ENCODE measurements at regions not wholly inside any gene's neighbourhood (a gene's known extent, or its start where the extent isn't known, plus 50 kb on each side); places are given as distances from the start of the nearest gene placed in this dataset.

GRCh38 chr12:22866406-22866805 lies 241.4 kb downstream of the ETNK1 start:
- H3K27ac ChIP-seq (ENCODE audit: low read depth, low read length, poor library complexity, severe bottlenecking), result no peak overlapping the region
- no peak overlapping the region for H3K4me2 ChIP-seq (ENCODE audit: low read length)
- no peaks in the 10 kb centered on the region for H3K4me1 ChIP-seq (ENCODE audit: insufficient read depth, low read length, poor library complexity, severe bottlenecking)
- H3K4me3 ChIP-seq (ENCODE audit: low read depth, low read length, poor library complexity, severe bottlenecking), result no peak overlapping the region
- no TSS peak for BruUV-seq (replicated peaks)
- CTCF ChIA-PET (ENCODE audit: unreplicated experiment), result no interaction called here
- intact Hi-C loops (cut with micrococcal nuclease; ENCODE audit: unreplicated experiment), result no loop called here
- no peaks in the 10 kb centered on the region for H3K9me3 ChIP-seq (ENCODE audit: low read length)
- H2AFZ ChIP-seq (ENCODE audit: low read length), result no peak overlapping the region
- H3K9me2 ChIP-seq (ENCODE audit: insufficient read depth, low read length), result no peaks in the 10 kb centered on the region; the same call in 1 of the 2 replicates
- DNase-seq (ENCODE audit: low spot score), result no peak
- H4K20me1 ChIP-seq (ENCODE audit: insufficient read depth, low read length), result no peaks in the 10 kb centered on the region
- no peaks in the 10 kb centered on the region for H3K79me2 ChIP-seq (ENCODE audit: insufficient read depth, low read depth, low read length)
- POLR2A ChIA-PET, result no interaction called here
- H3K36me3 ChIP-seq (ENCODE audit: insufficient read depth, low read length), result no peaks in the 10 kb centered on the region
- TF ChIP-seq EZH2phosphoT487 (IDR thresholded peaks at IDR 0.05; ENCODE audit: borderline replicate concordance, low read depth, low read length), result no peak
- no peak for TF ChIP-seq CTCF (conservative IDR thresholded peaks at IDR 0.05; ENCODE audit: low read length)

GRCh38 chr12:22874151-22874550 lies 249.2 kb downstream of the ETNK1 start:
- Histone ChIP-seq H3K36me3 (ENCODE audit: insufficient read depth, low read length) (no peaks in the 10 kb centered on the region), H4K20me1 (ENCODE audit: insufficient read depth, low read length) (no peaks in the 10 kb centered on the region), H3K79me2 (ENCODE audit: insufficient read depth, low read depth, low read length) (no peaks in the 10 kb centered on the region), H3K4me1 (ENCODE audit: insufficient read depth, low read length, poor library complexity, severe bottlenecking) (no peaks in the 10 kb centered on the region), H2AFZ (ENCODE audit: low read length) (no peak overlapping the region), H3K27ac (ENCODE audit: low read depth, low read length, poor library complexity, severe bottlenecking) (no peak overlapping the region), H3K4me3 (ENCODE audit: low read depth, low read length, poor library complexity, severe bottlenecking) (no peak overlapping the region), H3K4me2 (ENCODE audit: low read length) (no peak overlapping the region), H3K9me2 (ENCODE audit: insufficient read depth, low read length) (no peaks in the 10 kb centered on the region), H3K9me3 (ENCODE audit: low read length) (no peaks in the 10 kb centered on the region)
- DNase-seq (ENCODE audit: low spot score), result no peak
- CTCF ChIA-PET (ENCODE audit: unreplicated experiment), result no interaction called here
- no peak for TF ChIP-seq CTCF (conservative IDR thresholded peaks at IDR 0.05; ENCODE audit: low read length)
- TF ChIP-seq EZH2phosphoT487 (IDR thresholded peaks at IDR 0.05; ENCODE audit: borderline replicate concordance, low read depth, low read length), result no peak
- POLR2A ChIA-PET, result no interaction called here
- BruUV-seq (replicated peaks), result no TSS peak
- intact Hi-C loops (cut with micrococcal nuclease; ENCODE audit: unreplicated experiment), result no loop called here

GRCh38 chr12:22876262-22876661 lies 251.3 kb downstream of the ETNK1 start:
- Histone ChIP-seq H3K36me3 (ENCODE audit: insufficient read depth, low read length) (no peaks in the 10 kb centered on the region), H3K9me2 (ENCODE audit: insufficient read depth, low read length) (no peaks in the 10 kb centered on the region), H3K4me2 (ENCODE audit: low read length) (no peak overlapping the region), H3K79me2 (ENCODE audit: insufficient read depth, low read depth, low read length) (no peaks in the 10 kb centered on the region), H3K4me3 (ENCODE audit: low read depth, low read length, poor library complexity, severe bottlenecking) (no peak overlapping the region), H4K20me1 (ENCODE audit: insufficient read depth, low read length) (no peaks in the 10 kb centered on the region), H3K27ac (ENCODE audit: low read depth, low read length, poor library complexity, severe bottlenecking) (no peak overlapping the region), H3K9me3 (ENCODE audit: low read length) (no peaks in the 10 kb centered on the region), H3K4me1 (ENCODE audit: insufficient read depth, low read length, poor library complexity, severe bottlenecking) (no peaks in the 10 kb centered on the region), H2AFZ (ENCODE audit: low read length) (no peak overlapping the region)
- CTCF ChIA-PET (ENCODE audit: unreplicated experiment), result no interaction called here
- POLR2A ChIA-PET, result no interaction called here
- intact Hi-C loops (cut with micrococcal nuclease; ENCODE audit: unreplicated experiment), result no loop called here
- TF ChIP-seq EZH2phosphoT487 (IDR thresholded peaks at IDR 0.05; ENCODE audit: borderline replicate concordance, low read depth, low read length) (no peak), CTCF (conservative IDR thresholded peaks at IDR 0.05; ENCODE audit: low read length) (no peak)
- no TSS peak for BruUV-seq (replicated peaks)
- DNase-seq (ENCODE audit: low spot score), result no peak
